ENCODE measurements at regions not wholly inside any gene's neighbourhood (a gene's known extent, or its start where the extent isn't known, plus 50 kb on each side); places are given as distances from the start of the nearest gene placed in this dataset.

DNA sequence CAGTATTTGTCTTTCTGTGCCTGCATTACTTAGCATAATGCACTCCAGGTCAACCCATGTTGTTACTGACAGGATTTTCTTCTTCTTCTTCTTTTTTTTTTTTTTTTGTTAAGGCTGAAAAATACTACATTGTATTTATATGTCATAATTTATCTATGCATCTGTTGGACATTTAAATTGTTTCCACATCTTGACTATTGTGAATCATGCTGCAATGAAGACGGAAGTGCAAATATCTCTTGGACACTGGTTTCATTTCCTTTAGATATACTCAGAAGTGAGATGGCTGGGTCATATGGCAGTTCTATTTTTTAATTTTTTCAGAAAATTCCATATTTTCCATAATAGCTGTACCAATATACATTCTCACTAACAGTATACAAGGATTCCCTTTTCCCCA, 272.7 kb upstream of the PMFBP1 start:
- H3K27ac ChIP-seq, result no peak overlapping the region
- no peak overlapping the region for H3K4me2 ChIP-seq
- H3K79me2 ChIP-seq (ENCODE audit: insufficient read depth, low read depth), result no peaks in the 10 kb centered on the region
- no peak overlapping the region for H3K9ac ChIP-seq
- no peaks in the 10 kb centered on the region for H3K36me3 ChIP-seq (ENCODE audit: insufficient read depth)
- H3K4me3 ChIP-seq (IDR thresholded peaks at IDR 0.05; ENCODE audit: insufficient read depth, low read depth, low read length), result no peak overlapping the region
- H3K4me1 ChIP-seq (ENCODE audit: low read depth, poor library complexity, severe bottlenecking), result no peaks in the 10 kb centered on the region
- H4K20me1 ChIP-seq (ENCODE audit: insufficient read depth), result no peaks in the 10 kb centered on the region
- H3K27me3 ChIP-seq (ENCODE audit: insufficient read depth, low read depth), result no peaks in the 10 kb centered on the region
- H2AFZ ChIP-seq (ENCODE audit: low read depth), result no peak overlapping the region
- TF ChIP-seq, protein P1, sequence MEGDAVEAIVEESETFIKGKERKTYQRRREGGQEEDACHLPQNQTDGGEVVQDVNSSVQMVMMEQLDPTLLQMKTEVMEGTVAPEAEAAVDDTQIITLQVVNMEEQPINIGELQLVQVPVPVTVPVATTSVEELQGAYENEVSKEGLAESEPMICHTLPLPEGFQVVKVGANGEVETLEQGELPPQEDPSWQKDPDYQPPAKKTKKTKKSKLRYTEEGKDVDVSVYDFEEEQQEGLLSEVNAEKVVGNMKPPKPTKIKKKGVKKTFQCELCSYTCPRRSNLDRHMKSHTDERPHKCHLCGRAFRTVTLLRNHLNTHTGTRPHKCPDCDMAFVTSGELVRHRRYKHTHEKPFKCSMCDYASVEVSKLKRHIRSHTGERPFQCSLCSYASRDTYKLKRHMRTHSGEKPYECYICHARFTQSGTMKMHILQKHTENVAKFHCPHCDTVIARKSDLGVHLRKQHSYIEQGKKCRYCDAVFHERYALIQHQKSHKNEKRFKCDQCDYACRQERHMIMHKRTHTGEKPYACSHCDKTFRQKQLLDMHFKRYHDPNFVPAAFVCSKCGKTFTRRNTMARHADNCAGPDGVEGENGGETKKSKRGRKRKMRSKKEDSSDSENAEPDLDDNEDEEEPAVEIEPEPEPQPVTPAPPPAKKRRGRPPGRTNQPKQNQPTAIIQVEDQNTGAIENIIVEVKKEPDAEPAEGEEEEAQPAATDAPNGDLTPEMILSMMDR (conservative IDR thresholded peaks at IDR 0.05; ENCODE audit: low read depth, low read length), result no peak

DNA sequence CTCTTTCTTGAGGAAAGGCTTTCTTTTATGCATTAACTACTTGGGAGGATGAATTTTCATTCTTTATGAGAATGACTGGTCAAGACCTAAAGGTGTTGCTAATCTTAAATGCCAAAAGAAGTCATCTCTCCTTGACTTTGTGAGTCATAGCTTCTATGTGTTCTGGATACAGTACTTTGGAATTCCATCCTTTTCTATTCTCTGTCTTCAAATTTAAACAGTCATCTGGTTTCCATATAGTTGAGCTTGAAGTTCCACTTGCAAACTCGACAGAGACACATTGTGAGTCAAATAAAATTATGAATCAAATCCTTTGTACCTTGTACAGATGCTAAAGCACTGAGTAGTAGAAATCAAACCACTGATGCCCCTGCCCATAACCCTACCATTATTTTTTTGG, 271.9 kb upstream of the PMFBP1 start:
- Histone ChIP-seq H3K4me2 (no peak overlapping the region), H3K27ac (no peak overlapping the region), H3K4me3 (IDR thresholded peaks at IDR 0.05; ENCODE audit: insufficient read depth, low read depth, low read length) (no peak overlapping the region), H4K20me1 (ENCODE audit: insufficient read depth) (no peaks in the 10 kb centered on the region), H3K79me2 (ENCODE audit: insufficient read depth, low read depth) (no peaks in the 10 kb centered on the region), H3K9ac (no peak overlapping the region), H2AFZ (ENCODE audit: low read depth) (no peak overlapping the region), H3K4me1 (ENCODE audit: low read depth, poor library complexity, severe bottlenecking) (no peaks in the 10 kb centered on the region), H3K27me3 (ENCODE audit: insufficient read depth, low read depth) (no peaks in the 10 kb centered on the region), H3K36me3 (ENCODE audit: insufficient read depth) (no peaks in the 10 kb centered on the region)
- TF ChIP-seq, protein P1 (conservative IDR thresholded peaks at IDR 0.05; ENCODE audit: low read depth, low read length), result no peak

DNA sequence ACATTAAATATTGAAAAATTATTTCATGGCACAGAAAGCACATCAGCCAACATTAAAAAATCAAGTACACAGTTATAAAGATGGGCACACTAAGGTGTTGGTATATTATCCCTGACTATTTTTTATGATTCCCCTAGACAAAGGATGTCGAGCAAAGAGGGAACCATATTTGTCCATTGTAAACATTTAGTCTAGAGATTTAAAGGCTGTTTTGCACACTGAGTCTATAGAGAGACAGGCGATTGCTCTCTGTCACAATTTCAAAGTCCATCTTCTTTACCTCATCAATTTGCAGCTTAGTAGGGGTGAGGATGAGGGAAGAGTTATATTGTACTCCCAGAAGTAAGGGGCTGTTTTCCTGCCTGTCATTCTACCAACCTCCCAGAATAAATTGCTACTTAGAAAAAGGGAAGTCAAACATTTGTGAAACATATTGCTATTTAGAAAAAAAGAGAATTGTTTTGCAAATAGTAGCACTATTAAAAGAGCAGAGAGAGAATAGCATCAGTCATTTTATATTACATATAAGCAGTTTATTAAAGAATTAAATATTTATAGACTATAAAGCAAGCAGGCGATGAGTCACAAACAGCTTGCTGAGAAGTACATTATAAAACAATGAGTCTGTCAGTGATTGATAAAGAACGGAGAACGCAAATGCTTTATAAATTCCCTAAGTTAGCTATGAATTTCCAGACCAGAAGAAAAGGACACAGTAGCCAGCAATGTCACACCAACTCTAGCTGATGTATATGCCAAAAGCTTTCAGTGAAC, 270.6 kb upstream of the PMFBP1 start:
- no peaks in the 10 kb centered on the region for H3K4me1 ChIP-seq (ENCODE audit: low read depth, poor library complexity, severe bottlenecking)
- H3K27ac ChIP-seq, result no peak overlapping the region
- no peak overlapping the region for H3K9ac ChIP-seq
- TF ChIP-seq, protein P1 (conservative IDR thresholded peaks at IDR 0.05; ENCODE audit: low read depth, low read length), result no peak
- H3K4me2 ChIP-seq, result no peak overlapping the region
- H3K79me2 ChIP-seq (ENCODE audit: insufficient read depth, low read depth), result no peaks in the 10 kb centered on the region
- no peaks in the 10 kb centered on the region for H3K27me3 ChIP-seq (ENCODE audit: insufficient read depth, low read depth)
- H2AFZ ChIP-seq (ENCODE audit: low read depth), result no peak overlapping the region
- no peak overlapping the region for H3K4me3 ChIP-seq (IDR thresholded peaks at IDR 0.05; ENCODE audit: insufficient read depth, low read depth, low read length)
- no peaks in the 10 kb centered on the region for H3K36me3 ChIP-seq (ENCODE audit: insufficient read depth)
- no peaks in the 10 kb centered on the region for H4K20me1 ChIP-seq (ENCODE audit: insufficient read depth)

DNA sequence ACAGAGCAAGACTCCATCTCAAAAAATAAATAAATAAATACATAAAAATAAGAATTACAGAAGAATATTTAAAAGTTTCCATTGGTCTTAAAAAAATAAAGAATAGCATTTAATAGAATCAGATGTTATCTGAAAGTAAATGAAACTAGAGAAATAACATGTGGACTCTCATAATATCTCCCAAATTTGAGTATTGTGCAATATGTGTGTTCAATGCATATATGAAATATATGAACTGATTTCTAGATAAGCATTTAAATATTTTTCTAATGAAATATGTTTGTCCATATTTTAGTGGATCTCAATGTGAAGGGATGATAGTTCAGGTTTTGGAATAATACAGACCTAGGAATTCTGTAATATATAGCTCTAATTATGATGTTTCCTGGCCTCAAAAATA, 265.9 kb upstream of the PMFBP1 start:
- Histone ChIP-seq H3K4me1 (ENCODE audit: low read depth, poor library complexity, severe bottlenecking) (no peaks in the 10 kb centered on the region), H3K27ac (no peak overlapping the region), H3K4me2 (no peak overlapping the region), H3K36me3 (ENCODE audit: insufficient read depth) (no peaks in the 10 kb centered on the region), H4K20me1 (ENCODE audit: insufficient read depth) (no peaks in the 10 kb centered on the region), H3K79me2 (ENCODE audit: insufficient read depth, low read depth) (no peaks in the 10 kb centered on the region), H2AFZ (ENCODE audit: low read depth) (no peak overlapping the region), H3K9ac (no peak overlapping the region), H3K4me3 (IDR thresholded peaks at IDR 0.05; ENCODE audit: insufficient read depth, low read depth, low read length) (no peak overlapping the region), H3K27me3 (ENCODE audit: insufficient read depth, low read depth) (no peaks in the 10 kb centered on the region)
- TF ChIP-seq, protein P1 (conservative IDR thresholded peaks at IDR 0.05; ENCODE audit: low read depth, low read length), result no peak
